ENCODE measurements at regions not wholly inside any gene's neighbourhood (a gene's known extent, or its start where the extent isn't known, plus 50 kb on each side); places are given as distances from the start of the nearest gene placed in this dataset.
"Not testable (repeated sequence)": the region's sequence is repeated elsewhere in the genome, so short reads cannot be mapped to it uniquely, and the experiment has no call there.

- DNase-seq: no peak
- no peaks in the 10 kb centered on the region for H3K36me3 Mint-ChIP-seq
- no peak overlapping the region for H3K27ac Mint-ChIP-seq
- H3K4me1 Mint-ChIP-seq (ENCODE audit: low read depth): no peaks in the 10 kb centered on the region
- no peaks in the 10 kb centered on the region for H3K27me3 Mint-ChIP-seq
- intact Hi-C loops (cut with micrococcal nuclease): no loop called here
- H3K4me3 Mint-ChIP-seq: no peak overlapping the region
- ChIA-PET CTCF (no interaction called here), POLR2A (no interaction called here)
- peaks cover 5% of the 10 kb centered on the region for H3K9me3 Mint-ChIP-seq
Measured at GRCh38 chr12:29891792-29892191, 108.0 kb upstream of the TMTC1 start.

- ChIA-PET CTCF (no interaction called here), POLR2A (no interaction called here)
- Mint-ChIP-seq H3K36me3 (no peaks in the 10 kb centered on the region), H3K4me3 (no peak overlapping the region), H3K9me3 (peaks cover 11% of the 10 kb centered on the region), H3K27me3 (no peaks in the 10 kb centered on the region), H3K4me1 (ENCODE audit: low read depth) (no peaks in the 10 kb centered on the region), H3K27ac (no peak overlapping the region)
- intact Hi-C loops (cut with micrococcal nuclease): no loop called here
- DNase-seq: peak; percentile 25
Measured at GRCh38 chr12:29889737-29890136, 106.0 kb upstream of the TMTC1 start.

GRCh38 chr12:29888777-29889176 is 105.0 kb upstream of the TMTC1 start:
- intact Hi-C loops (cut with micrococcal nuclease): no loop called here
- POLR2A ChIA-PET: interaction anchor here (0.7 kb wide), 1 partner anchor 10 kb away, joined by 3 read pairs; no protein-coding TSS in a partner anchor
- Mint-ChIP-seq H3K4me3 (no peak overlapping the region), H3K27me3 (no peaks in the 10 kb centered on the region), H3K4me1 (ENCODE audit: low read depth) (no peaks in the 10 kb centered on the region), H3K27ac (no peak overlapping the region), H3K36me3 (no peaks in the 10 kb centered on the region), H3K9me3 (peaks cover 12% of the 10 kb centered on the region)
- DNase-seq: no peak
- CTCF ChIA-PET: no interaction called here

- DNase-seq; H3K27me3 Mint-ChIP-seq; POLR2A ChIA-PET; H3K4me1 Mint-ChIP-seq (ENCODE audit: low read depth); intact Hi-C loops (cut with micrococcal nuclease); H3K36me3 Mint-ChIP-seq; H3K4me3 Mint-ChIP-seq; H3K27ac Mint-ChIP-seq; CTCF ChIA-PET: not testable (repeated sequence)
- peaks cover 14% of the 10 kb centered on the region for H3K9me3 Mint-ChIP-seq
Measured at GRCh38 chr12:29884957-29885356, 101.2 kb upstream of the TMTC1 start.

- ChIA-PET POLR2A (interaction anchor here (0.7 kb wide), 1 partner anchor 94 kb away, joined by 5 read pairs; no protein-coding TSS in a partner anchor), CTCF (no interaction called here)
- no peaks in the 10 kb centered on the region for H3K27me3 Mint-ChIP-seq
- no peak overlapping the region for H3K4me3 Mint-ChIP-seq
- no peaks in the 10 kb centered on the region for H3K4me1 Mint-ChIP-seq (ENCODE audit: low read depth)
- intact Hi-C loops (cut with micrococcal nuclease): no loop called here
- no peak overlapping the region for H3K27ac Mint-ChIP-seq
- DNase-seq: no peak
- H3K36me3 Mint-ChIP-seq: no peaks in the 10 kb centered on the region
- H3K9me3 Mint-ChIP-seq: peaks cover 14% of the 10 kb centered on the region
Measured at GRCh38 chr12:29883941-29884554, 100.3 kb upstream of the TMTC1 start.

- H3K9me3 Mint-ChIP-seq: peaks cover 14% of the 10 kb centered on the region
- DNase-seq: no peak
- CTCF ChIA-PET: no interaction called here
Measured at GRCh38 chr12:29883525-29883924, 99.8 kb upstream of the TMTC1 start.

GRCh38 chr12:29882846-29883245 is 99.1 kb upstream of the TMTC1 start:
- POLR2A ChIA-PET: no interaction called here
- CTCF ChIA-PET: no interaction called here
- DNase-seq: no peak
- no peaks in the 10 kb centered on the region for H3K27me3 Mint-ChIP-seq
- no peaks in the 10 kb centered on the region for H3K36me3 Mint-ChIP-seq
- intact Hi-C loops (cut with micrococcal nuclease): no loop called here
- H3K27ac Mint-ChIP-seq: no peak overlapping the region
- H3K9me3 Mint-ChIP-seq: peaks cover 13% of the 10 kb centered on the region
- no peak overlapping the region for H3K4me3 Mint-ChIP-seq
- no peaks in the 10 kb centered on the region for H3K4me1 Mint-ChIP-seq (ENCODE audit: low read depth)

More at GRCh38 chr12:29883525-29883924, 99.8 kb upstream of the TMTC1 start:
- Mint-ChIP-seq H3K4me1 (ENCODE audit: low read depth) (no peaks in the 10 kb centered on the region), H3K36me3 (no peaks in the 10 kb centered on the region), H3K27me3 (no peaks in the 10 kb centered on the region), H3K27ac (no peak overlapping the region), H3K4me3 (no peak overlapping the region)
- intact Hi-C loops (cut with micrococcal nuclease): no loop called here
- POLR2A ChIA-PET: no interaction called here

GRCh38 chr12:29880987-29881386 is 97.2 kb upstream of the TMTC1 start:
- no peak for DNase-seq
- Mint-ChIP-seq H3K36me3 (no peaks in the 10 kb centered on the region), H3K9me3 (peaks cover 24% of the 10 kb centered on the region), H3K27me3 (no peaks in the 10 kb centered on the region), H3K4me3 (no peak overlapping the region), H3K4me1 (ENCODE audit: low read depth) (no peaks in the 10 kb centered on the region), H3K27ac (no peak overlapping the region)
- POLR2A ChIA-PET: no interaction called here
- intact Hi-C loops (cut with micrococcal nuclease): no loop called here
- CTCF ChIA-PET: no interaction called here

- H3K4me3 Mint-ChIP-seq: no peak overlapping the region
- intact Hi-C loops (cut with micrococcal nuclease): no loop called here
- POLR2A ChIA-PET: no interaction called here
- no peaks in the 10 kb centered on the region for H3K27me3 Mint-ChIP-seq
- CTCF ChIA-PET: no interaction called here
- no peaks in the 10 kb centered on the region for H3K36me3 Mint-ChIP-seq
- DNase-seq: no peak
- no peak overlapping the region for H3K27ac Mint-ChIP-seq
- peaks cover 19% of the 10 kb centered on the region for H3K9me3 Mint-ChIP-seq
- H3K4me1 Mint-ChIP-seq (ENCODE audit: low read depth): no peaks in the 10 kb centered on the region
Measured at GRCh38 chr12:29879606-29880308, 96.0 kb upstream of the TMTC1 start.

- intact Hi-C loops (cut with micrococcal nuclease): no loop called here
- CTCF ChIA-PET: no interaction called here
- POLR2A ChIA-PET: no interaction called here
Measured at GRCh38 chr12:29869946-29870345, 86.2 kb upstream of the TMTC1 start.

GRCh38 chr12:29867823-29868222 is 84.1 kb upstream of the TMTC1 start:
- no peak for DNase-seq
- no peaks in the 10 kb centered on the region for H3K36me3 Mint-ChIP-seq
- H3K4me1 Mint-ChIP-seq (ENCODE audit: low read depth): no peaks in the 10 kb centered on the region
- H3K27me3 Mint-ChIP-seq: no peaks in the 10 kb centered on the region
- H3K9me3 Mint-ChIP-seq: peaks cover 3% of the 10 kb centered on the region
- H3K4me3 Mint-ChIP-seq: no peak overlapping the region
- CTCF ChIA-PET: no interaction called here
- POLR2A ChIA-PET: no interaction called here
- no peak overlapping the region for H3K27ac Mint-ChIP-seq
- intact Hi-C loops (cut with micrococcal nuclease): no loop called here

More at GRCh38 chr12:29869946-29870345, 86.2 kb upstream of the TMTC1 start:
- Mint-ChIP-seq H3K27ac (no peak overlapping the region), H3K9me3 (peaks cover 3% of the 10 kb centered on the region), H3K4me3 (no peak overlapping the region), H3K27me3 (no peaks in the 10 kb centered on the region), H3K4me1 (ENCODE audit: low read depth) (no peaks in the 10 kb centered on the region), H3K36me3 (no peaks in the 10 kb centered on the region)
- no peak for DNase-seq

- CTCF ChIA-PET: no interaction called here
- POLR2A ChIA-PET: no interaction called here
- Mint-ChIP-seq H3K27me3 (no peaks in the 10 kb centered on the region), H3K4me3 (no peak overlapping the region), H3K4me1 (ENCODE audit: low read depth) (no peaks in the 10 kb centered on the region), H3K36me3 (no peaks in the 10 kb centered on the region), H3K9me3 (no peaks in the 10 kb centered on the region), H3K27ac (no peak overlapping the region)
- no peak for DNase-seq
- intact Hi-C loops (cut with micrococcal nuclease): no loop called here
Measured at GRCh38 chr12:29863665-29864064, 79.9 kb upstream of the TMTC1 start.

- Mint-ChIP-seq H3K4me3 (no peak overlapping the region), H3K27ac (no peak overlapping the region), H3K9me3 (peaks cover 8% of the 10 kb centered on the region), H3K27me3 (no peaks in the 10 kb centered on the region), H3K4me1 (ENCODE audit: low read depth) (no peaks in the 10 kb centered on the region), H3K36me3 (no peaks in the 10 kb centered on the region)
- POLR2A ChIA-PET: no interaction called here
- intact Hi-C loops (cut with micrococcal nuclease): no loop called here
- CTCF ChIA-PET: no interaction called here
- DNase-seq: no peak
Measured at GRCh38 chr12:29858270-29858786, 74.6 kb upstream of the TMTC1 start.
